NOMO-1 treated with DMSO at 0.1 percent for 48 hours (cell line): ENCODE measurements at regions not wholly inside any gene's neighbourhood (a gene's known extent, or its start where the extent isn't known, plus 50 kb on each side); places are given as distances from the start of the nearest gene placed in this dataset.
A peak's percentile ranks its signal among the peaks of the same experiment; 100 is the strongest.

Source experiments
- DNase-seq: peaks from one replicate; lab custom pipeline; 2025; ENCODE audit not compliant: unreplicated experiment; lab: John Stamatoyannopoulos, UW

DNA sequence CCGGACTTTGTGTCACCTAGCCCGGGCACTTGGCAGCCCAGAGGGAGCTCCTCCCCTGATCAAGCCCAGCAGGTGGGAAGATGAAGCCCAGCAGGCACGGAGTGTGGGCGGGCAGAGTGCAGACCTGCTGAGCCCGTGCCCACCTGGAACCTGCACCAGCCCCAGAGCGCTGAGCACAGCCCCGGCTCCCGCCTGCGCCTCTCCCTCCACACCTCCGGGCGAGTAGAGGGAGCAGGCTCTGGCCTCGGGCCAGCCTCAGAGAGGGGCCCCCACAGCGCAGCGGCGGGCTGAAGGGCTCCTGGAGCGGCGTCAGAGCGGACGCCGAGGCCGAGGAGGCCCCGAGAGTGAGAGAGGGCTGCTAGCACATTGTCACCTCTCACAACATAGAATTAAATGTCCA lies 257.7 kb downstream of the VGLL3 start:
- DNase-seq = no peak

DNA sequence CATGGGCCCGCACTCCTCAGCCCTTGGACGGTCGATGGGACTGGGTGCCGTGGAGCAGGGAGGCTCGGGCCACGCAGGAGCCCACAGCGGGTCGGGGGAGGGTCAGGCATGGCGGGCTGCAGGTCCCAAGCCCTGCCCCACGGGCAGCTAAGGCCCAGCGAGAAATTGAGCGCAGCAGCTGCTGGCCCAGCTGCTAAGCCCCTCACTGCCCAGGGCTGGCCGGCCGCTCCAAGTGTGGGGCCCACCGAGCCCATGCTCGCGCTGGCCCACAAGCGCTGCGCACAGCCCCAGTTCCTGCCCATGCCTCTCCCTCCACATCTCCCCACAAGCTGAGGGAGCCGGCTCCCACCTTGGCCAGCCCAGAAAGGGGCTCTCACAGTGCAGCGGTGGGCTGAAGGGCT lies 259.4 kb downstream of the VGLL3 start:
- DNase-seq = no peak

DNA sequence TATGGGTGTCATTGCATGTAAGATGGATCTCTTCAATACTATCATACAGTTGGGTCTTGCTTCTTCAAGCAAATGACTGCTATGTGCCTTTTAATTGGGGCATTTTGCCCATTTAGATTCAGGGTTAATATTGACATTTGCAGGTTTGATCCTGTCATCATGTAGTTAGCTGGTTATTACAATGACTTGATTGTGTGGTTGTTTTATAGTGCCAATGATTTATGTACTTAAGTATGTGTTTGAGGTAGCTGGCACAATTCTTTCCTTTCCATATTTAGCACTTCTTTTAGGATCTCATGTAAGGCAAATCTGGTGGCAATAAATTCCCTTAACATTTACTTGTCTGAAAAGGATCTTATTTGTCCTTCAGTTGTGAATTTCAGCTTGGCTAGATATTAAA lies 267.5 kb downstream of the VGLL3 start:
- no peak for DNase-seq

DNA sequence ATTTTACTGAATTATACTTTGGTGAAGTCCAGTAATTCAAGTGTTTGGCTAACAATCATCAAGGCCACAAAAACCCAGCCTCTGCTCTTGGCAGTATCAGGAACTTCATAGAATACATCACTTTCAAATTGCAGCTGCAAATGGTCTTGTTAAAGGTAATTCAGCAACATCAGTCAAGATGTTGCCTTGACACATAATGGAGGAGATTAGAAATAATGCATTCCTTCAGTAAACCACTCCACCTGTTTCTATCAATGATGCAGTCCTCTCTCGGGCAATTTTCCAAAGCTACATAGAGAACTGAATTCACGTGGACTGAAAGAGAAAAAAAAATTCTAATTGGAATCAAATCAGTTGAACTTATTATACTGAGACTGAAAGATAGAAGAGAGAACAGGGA lies 279.3 kb downstream of the VGLL3 start:
- DNase-seq = no peak

DNA sequence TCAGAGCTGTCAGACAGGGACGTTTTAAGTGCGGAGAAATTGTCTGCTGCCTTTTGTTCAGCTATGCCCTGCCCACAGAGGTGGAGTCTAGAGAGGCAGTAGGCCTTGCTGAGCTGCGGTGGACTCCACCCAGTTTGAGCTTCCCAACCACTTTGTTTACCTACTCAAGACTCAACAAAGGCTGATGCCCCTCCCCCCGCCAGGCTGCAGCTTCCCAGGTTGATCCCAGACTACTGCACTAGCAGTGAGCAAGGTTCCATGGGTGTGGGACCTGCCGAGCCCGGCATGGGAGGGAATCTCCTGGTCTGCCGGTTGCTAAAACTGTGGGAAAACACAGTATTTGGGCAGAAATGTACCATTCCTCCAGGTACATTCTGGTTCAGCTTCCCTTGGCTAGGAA lies 282.1 kb downstream of the VGLL3 start:
- DNase-seq = no peak

DNA sequence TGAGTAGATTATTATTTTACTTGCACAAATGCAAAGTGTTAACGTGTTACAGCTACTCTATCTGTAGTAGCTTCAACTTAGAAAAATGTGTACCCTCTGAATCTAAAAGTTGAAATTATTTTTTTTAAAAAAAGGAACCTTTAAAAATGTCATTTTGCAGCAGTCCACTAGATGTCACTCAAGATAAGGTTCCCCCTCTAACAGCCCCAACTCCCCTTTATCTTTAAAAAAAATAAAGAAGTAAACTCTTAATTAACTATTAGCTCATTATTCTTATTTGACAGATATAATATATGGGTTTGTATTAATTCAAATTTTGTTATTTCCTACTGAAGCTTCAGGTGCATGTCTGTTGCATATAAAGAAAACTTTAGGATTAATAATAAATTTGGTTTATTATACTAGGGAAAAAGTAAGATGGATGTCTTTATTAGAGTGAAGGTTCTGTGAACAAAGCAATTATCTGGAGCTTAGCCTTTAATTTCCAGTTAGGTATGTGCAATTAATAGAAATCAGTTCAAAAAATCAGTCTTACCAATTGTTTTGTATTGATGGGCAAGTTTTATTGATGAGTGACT lies 288.5 kb downstream of the VGLL3 start:
- DNase-seq = no peak

DNA sequence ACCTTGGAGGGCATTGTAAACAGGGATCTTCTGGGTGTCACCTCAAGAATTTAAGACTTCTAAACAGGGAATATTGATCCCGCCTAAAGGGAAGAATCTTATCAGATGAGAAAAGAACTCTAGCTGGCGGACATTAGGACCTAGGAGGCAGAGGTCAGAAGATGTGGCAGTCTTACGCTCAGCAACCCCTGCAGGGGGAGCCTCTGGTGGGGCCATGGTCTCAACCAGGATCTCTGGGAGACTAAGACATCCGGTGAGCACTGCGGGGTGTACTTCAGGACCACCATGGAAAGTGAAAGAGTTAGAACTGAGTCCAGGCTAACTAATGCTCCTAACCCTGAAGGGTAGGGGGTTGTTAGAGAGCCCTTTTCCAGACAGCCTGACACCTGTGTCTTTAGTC lies 295.2 kb downstream of the VGLL3 start:
- no peak for DNase-seq

DNA sequence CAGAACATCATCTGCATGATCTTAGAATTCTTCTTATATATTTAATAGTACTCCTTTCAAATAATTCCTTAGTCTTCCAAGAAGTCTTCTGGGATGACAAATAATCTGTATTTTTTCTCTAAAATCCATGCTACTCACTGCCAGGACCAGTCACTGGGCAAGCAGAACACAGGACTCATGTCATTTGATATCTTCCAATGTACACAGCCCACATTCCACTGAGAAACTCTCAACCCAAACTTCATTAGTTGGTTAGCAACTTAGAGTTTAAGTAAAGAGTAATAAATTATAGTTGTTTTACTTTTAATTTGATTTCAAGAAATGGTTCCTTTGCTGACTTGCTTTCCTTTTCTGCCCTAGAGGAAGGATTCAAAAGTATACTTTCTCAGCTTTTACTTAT lies 317.0 kb downstream of the VGLL3 start:
- no peak for DNase-seq

DNA sequence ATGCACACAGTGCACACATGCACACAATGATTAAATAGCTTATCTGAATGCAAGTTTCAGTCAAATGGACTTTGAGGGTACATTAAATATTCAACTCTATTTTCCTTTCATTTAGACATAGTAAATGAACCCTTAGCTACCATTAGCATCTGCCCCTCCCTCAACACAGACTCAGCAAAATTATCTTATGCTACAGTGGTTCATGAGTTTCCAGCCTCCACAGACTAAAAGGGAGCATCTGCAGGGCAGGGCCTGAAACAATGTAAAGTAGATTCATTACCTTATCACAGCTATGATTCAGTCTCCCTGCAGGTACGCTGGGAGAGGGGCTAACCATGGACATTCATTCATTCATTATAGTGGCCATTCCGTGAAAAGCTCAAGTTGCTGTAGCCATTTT lies 329.1 kb downstream of the VGLL3 start:
- DNase-seq = no peak

DNA sequence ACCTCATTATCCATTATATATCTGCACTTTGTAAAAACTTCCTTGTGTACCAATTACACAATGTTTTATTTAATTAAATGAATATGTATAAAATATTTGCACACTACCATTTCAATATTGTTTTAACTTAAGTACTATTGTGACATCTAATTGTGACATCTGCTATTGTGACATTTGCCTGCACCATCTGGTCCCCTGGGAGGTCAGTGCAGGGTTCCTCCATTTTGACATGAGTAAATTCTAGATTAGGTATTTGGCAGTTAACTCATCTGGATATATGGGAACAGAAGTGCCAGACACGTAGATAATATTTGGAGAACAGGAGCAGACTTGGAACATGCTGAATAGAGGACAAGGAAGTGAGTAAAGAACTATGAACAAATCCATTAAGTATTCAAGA lies 332.1 kb downstream of the VGLL3 start:
- no peak for DNase-seq

DNA sequence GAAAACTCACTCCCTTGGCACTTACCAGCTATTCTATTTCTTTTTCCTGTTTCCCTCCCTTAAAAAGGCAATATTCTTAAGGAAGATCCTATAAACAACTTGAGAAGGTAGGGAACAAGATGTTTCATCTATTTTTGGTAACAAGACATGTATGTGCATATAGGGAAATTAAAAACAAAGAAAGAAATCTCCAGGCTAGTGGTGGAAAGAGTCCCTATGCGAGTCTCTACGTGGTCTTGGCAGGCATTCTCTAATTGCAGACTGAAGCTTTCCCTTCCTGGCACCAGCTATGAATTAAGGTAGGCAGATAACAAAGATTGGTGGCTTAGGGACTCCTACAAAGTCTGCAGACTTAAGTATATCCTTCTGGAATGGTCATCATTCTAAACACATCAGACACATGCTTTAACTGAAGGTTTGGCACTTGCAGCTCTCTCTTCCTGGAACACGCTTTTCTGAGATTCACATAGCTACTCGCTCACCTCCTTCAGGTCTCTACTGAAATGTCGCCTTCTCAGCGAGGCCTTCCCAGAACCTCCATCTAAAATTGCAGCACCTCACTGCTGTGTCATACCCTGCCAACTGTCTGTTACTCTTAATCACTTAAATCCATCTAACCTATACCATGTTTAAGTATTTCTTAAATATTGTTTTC lies 336.0 kb downstream of the VGLL3 start:
- DNase-seq = no peak

DNA sequence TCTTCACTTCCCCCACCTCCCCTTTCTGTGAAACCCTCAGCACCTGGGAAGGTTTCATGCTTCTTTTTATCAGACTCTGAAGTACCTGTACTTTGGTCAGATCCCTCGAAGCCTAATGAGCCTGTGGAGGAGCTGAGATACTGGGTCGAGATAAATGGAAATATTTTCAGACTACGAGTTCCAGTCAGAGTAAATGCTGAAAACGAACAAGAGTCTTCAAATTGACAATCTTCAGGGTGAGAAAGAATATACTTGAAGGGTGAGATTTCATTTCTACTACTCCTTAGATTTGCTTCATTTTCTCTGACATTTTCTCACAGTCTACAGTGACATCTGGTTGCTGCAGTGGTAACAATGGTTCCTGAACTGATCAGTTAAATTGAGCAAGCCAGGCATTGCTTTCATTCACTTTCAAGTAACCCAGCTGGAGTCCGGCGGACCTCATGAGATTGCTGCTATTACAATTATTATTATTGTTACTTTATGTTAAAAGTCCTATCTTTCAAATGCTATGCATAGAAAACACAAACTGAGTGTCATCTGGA lies 337.2 kb downstream of the VGLL3 start:
- DNase-seq = no peak

DNA sequence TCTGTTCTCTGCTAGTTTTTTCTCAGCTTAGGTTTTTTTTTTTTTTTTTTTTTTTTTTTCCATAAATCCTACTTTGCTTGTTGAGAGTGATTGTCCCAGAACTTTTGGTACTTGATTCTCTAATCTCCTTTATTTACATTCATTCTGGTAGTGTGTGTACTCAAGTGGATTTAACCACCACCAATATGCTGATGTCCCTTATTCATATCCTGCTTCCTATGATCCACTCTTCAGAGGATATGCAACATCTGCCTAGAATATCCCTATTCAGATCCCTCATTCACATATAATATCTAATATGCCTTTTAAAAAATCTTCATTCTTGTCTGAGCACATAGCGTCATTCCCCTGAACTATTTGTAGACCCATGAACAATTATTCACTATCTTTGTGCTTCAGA lies 342.9 kb downstream of the VGLL3 start:
- no peak for DNase-seq

DNA sequence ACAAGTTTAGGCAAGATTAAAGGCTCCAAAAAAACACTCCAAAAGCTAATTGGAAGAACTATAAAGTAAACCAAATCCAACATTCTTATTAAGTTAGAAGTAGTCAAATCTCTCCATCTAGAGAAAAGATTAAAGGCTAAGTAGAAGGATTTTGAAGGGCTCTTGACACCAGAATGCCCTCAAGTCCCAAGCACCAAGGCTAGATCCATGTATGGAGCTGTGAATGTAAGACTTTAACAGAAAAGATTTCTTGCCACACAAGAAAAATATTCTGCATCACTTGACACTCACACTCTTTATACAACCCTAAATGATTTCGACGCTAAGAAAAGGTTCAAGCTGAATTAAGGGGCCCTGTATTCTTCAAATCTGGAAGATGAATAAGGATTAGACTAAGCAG lies 345.2 kb downstream of the VGLL3 start:
- no peak for DNase-seq

DNA sequence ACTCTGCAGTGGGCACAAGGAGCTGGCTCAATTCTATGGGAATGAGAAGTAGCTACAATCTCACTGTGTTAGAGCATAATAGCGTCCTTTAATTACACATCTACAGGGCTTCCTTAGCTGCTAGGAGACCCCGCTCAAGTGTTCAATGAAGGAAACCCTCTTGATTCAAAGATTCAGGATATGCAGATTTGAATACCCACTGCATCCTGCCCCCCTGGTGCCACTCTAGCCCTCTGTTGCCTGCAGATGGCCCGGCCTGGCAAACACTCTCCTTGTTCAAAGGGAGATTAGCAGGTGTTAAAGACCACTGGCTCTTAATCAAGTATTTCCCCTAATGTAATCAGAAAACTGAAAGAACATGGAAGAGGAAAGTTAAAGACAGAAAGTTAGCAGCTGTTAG lies 356.6 kb downstream of the VGLL3 start:
- DNase-seq = no peak

DNA sequence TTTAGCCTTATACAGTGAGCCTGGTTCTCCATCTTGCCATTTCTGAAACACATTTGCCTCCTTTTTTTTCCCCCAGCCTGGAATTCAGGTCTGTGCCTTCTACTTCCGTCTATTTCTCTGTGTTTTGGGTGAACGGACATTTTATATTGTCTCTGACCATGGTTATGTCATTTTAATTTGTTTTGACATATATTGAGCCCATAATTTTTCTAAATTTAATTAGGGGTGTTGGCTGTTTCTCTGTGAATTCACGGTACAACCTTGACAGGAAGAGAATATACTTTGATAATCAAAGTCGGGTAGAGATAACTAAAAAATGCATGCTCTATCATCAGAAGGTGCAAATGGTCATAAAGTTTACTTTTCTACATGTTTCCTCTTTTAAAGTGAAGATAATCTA lies 361.4 kb downstream of the VGLL3 start:
- DNase-seq = no peak

DNA sequence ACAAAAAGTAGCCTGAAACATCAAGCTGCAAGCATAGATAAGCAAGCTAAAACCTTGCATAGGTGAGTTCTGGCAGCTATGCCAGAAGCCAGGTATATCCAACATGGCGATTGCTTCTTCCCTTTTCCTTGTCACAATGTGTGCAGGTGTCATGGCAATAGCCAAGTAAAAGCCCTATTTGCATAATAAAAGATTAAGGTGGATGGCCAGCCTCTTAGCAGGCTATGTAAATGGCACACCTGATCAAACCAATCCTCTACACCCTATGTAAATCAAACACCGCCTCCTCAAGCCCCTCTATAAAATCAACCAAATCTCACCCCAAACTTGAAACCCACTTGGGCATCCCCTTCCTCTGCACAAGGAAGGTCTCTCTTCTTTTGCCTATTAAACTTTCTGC lies 366.8 kb downstream of the VGLL3 start:
- DNase-seq = no peak

DNA sequence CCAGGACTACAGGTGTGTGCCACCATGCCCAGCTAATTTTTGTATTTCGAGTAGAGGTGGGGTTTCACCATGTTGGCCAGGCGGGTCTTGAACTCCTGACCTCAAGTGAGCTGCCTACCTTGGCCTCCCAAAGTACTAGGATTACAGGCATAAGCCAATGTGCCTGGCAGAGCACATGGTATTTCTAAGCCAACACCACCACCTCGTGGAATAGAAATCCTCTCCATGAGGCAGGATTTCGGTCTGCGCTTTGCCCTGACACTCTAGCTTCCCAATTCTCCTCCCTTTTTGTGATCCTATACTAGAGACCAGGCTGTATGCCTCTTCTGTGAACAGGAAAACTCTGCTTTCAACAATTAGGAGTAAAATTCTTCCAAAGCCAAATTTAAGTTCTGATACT lies 372.2 kb downstream of the VGLL3 start:
- no peak for DNase-seq

DNA sequence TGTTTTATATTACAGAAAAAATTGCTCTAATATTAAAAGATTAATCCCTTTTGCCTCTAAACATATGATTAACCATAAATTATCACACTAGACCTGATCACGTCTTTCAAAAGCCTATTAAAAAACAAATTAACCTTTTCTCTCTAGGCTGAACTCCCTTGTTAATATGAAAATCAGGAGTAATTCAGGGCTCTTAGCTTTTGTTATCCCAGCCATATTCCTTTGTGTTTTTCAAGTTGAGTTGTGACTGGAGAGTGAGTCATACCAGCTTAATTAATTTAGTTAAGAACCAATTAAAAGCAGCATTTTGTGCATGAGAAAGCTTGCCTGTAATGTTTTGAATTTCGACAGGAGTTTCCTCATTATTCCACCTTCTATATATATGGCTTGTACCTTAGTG lies 385.8 kb downstream of the VGLL3 start:
- no peak for DNase-seq

DNA sequence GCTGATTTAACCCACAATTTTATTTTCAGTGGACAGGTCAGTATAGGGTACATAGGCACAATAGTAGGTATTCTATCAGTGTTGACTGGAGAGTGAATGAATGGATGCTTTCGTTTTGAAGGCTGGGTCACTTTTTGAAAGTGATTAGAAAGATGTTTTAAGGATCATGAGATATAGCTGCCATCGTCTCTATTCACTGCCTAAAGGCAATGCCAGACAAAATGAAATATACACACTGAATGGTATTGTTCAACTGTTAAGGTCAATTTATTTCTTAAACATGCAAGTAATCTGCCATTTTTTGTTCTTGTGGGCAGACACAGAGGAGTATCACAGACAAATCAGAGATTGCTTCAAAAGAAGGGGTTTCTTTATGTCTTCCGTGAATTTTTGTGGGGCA lies 395.3 kb downstream of the VGLL3 start:
- DNase-seq = no peak

DNA sequence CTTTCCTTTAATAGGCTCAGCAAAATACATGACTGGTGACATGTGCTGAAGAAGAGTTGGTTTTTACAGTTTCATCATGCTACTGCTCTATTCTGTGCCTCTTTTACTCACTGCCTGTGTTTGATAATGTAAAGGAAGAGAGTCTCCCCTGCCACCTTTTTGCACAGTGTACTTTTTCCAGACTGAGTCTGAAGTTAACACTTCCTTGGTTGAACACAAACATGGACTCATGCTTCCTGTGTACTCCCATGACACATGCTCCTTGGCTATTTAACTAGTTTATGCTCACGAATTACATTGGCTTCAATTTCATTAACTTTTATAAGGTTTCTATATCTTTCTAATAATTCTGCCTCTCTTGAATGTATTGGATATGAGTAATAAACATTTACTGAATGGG lies 396.1 kb downstream of the VGLL3 start:
- DNase-seq = no peak

DNA sequence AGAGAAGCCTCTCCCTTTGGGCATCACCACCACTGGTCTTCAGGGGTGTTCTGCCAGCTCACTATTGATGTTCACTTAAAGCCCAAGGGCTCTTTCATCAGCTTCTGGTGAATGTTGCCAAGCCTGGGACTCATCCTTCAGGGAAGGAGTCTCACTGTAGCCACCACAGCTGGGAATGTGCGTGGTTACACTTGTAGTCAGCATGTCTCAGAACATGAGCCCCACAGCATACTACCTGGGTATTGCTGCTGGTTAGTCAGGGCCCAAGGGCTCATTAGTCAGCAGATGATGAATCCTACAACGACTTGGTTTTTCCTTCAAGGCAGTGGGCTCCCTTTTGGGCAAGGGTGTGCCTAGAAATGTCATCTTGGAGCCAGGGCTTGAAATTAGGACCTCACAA lies 412.9 kb downstream of the VGLL3 start:
- no peak for DNase-seq

DNA sequence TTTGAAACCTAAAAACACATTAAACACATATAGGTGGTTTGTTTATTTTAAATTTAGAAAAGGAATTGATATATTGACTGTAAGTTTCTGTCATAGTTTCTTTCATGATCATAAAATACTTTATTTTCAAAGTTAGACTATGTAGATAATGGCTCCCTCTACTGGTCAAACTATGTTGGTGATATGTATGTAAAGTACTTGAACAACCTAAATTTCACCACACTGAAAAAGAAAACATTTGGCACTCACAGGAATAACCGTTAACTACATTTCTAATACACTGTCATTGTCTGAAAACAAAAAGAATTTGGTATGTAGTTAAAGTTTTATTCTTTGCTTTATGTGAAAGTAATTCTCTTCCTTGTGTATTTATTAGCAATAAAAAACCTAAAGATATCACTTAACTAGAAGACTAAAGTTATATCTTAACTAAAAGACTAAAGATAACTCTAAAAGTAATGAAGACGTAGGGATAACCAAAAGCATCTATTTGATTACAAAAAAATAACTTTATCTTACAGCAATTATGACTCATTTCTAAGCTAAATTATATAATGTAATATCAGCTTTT lies 427.5 kb downstream of the VGLL3 start:
- DNase-seq = peak; percentile 27
